ENCODE measurements at regions not wholly inside any gene's neighbourhood (a gene's known extent, or its start where the extent isn't known, plus 50 kb on each side); places are given as distances from the start of the nearest gene placed in this dataset.

GRCh38 chr4:123747016-123747415, 350.4 kb downstream of the SPRY1 start:
- no peak for DNase-seq (ENCODE audit: low read depth in 2 of 2)

GRCh38 chr4:123748806-123749205, 352.2 kb downstream of the SPRY1 start:
- no peak for DNase-seq (ENCODE audit: low read depth in 2 of 2)

- no peak for DNase-seq (ENCODE audit: low read depth in 2 of 2)
Measured at GRCh38 chr4:123749383-123749782, 352.8 kb downstream of the SPRY1 start.

- DNase-seq (ENCODE audit: low read depth in 2 of 2) = no peak
Measured at GRCh38 chr4:123750044-123750443, 353.4 kb downstream of the SPRY1 start.

GRCh38 chr4:123755655-123756054, 359.1 kb downstream of the SPRY1 start:
- no peak for DNase-seq (ENCODE audit: low read depth in 2 of 2)

GRCh38 chr4:123767806-123768205, 371.2 kb downstream of the SPRY1 start:
- DNase-seq (ENCODE audit: low read depth in 2 of 2) = no peak

- DNase-seq (ENCODE audit: low read depth in 2 of 2) = peak; percentile 57 to 61
Measured at GRCh38 chr4:123770884-123771283, 374.3 kb downstream of the SPRY1 start.

GRCh38 chr4:123776267-123776666, 379.7 kb downstream of the SPRY1 start:
- DNase-seq (ENCODE audit: low read depth in 2 of 2) = no peak

- no peak for DNase-seq (ENCODE audit: low read depth in 2 of 2)
Measured at GRCh38 chr4:123777373-123777772, 380.8 kb downstream of the SPRY1 start.

- DNase-seq (ENCODE audit: low read depth in 2 of 2) = peak in 1 of 2 experiments; percentile 42
Measured at GRCh38 chr4:123783151-123783790, 386.7 kb downstream of the SPRY1 start.

- DNase-seq (ENCODE audit: low read depth in 2 of 2) = no peak
Measured at GRCh38 chr4:123783921-123784320, 387.3 kb downstream of the SPRY1 start.

- DNase-seq (ENCODE audit: low read depth in 2 of 2) = no peak
Measured at GRCh38 chr4:123784626-123785025, 388.0 kb downstream of the SPRY1 start.

- peak; percentile 51 to 65 for DNase-seq (ENCODE audit: low read depth in 2 of 2)
Measured at GRCh38 chr4:123785538-123785937, 388.9 kb downstream of the SPRY1 start.

GRCh38 chr4:123786163-123786915, 389.7 kb downstream of the SPRY1 start:
- DNase-seq (ENCODE audit: low read depth in 2 of 2) = no peak

GRCh38 chr4:123786920-123787319, 390.3 kb downstream of the SPRY1 start:
- DNase-seq (ENCODE audit: low read depth in 2 of 2) = no peak

GRCh38 chr4:123787512-123788080, 391.0 kb downstream of the SPRY1 start:
- no peak for DNase-seq (ENCODE audit: low read depth in 2 of 2)

- no peak for DNase-seq (ENCODE audit: low read depth in 2 of 2)
Measured at GRCh38 chr4:123788577-123788976, 392.0 kb downstream of the SPRY1 start.

GRCh38 chr4:123790681-123791080, 394.1 kb downstream of the SPRY1 start:
- DNase-seq (ENCODE audit: low read depth in 2 of 2) = no peak

GRCh38 chr4:123802082-123802645, 405.6 kb downstream of the SPRY1 start:
- no peak for DNase-seq (ENCODE audit: low read depth in 2 of 2)

- DNase-seq (ENCODE audit: low read depth in 2 of 2) = no peak
Measured at GRCh38 chr4:123802933-123803332, 406.3 kb downstream of the SPRY1 start.

- DNase-seq (ENCODE audit: low read depth in 2 of 2) = no peak
Measured at GRCh38 chr4:123804196-123804721, 407.7 kb downstream of the SPRY1 start.

GRCh38 chr4:123806056-123806455, 409.5 kb downstream of the SPRY1 start:
- no peak for DNase-seq (ENCODE audit: low read depth in 2 of 2)
